Skeletal muscle tissue (tissue), 3 donors: ENCODE measurements at regions not wholly inside any gene's neighbourhood (a gene's known extent, or its start where the extent isn't known, plus 50 kb on each side); places are given as distances from the start of the nearest gene placed in this dataset.

Experiments used
- H3K27ac ChIP-seq: one replicate; pipeline ENCODE4 v1.7.0; 2013; ENCODE audit warnings: mild to moderate bottlenecking, low read depth, low read length, inconsistent platforms
- H3K27me3 ChIP-seq, 3 donors: one replicate each; pipeline ENCODE4 v1.7.0; 2013; ENCODE audit warnings: low read length in 3 of 3; ENCODE audit not compliant: control insufficient read depth in 3 of 3, insufficient read depth in 3 of 3
- H3K36me3 ChIP-seq, 3 donors: one replicate each; pipeline ENCODE4 v1.7.0; 2013; ENCODE audit warnings: low read length in 3 of 3; ENCODE audit not compliant: control insufficient read depth in 3 of 3, insufficient read depth in 3 of 3
- H3K4me1 ChIP-seq, 3 donors: one replicate each; pipeline ENCODE4 v1.7.0; 2013; ENCODE audit warnings: low read length in 3 of 3, mild to moderate bottlenecking in 3 of 3; ENCODE audit not compliant: control insufficient read depth in 3 of 3, insufficient read depth in 3 of 3
- H3K4me3 ChIP-seq, 3 donors: one replicate each; pipeline ENCODE4 v1.7.0; 2013; ENCODE audit warnings: low read length in 3 of 3
- H3K9ac ChIP-seq, 3 donors: one replicate each; pipeline ENCODE4 v1.7.0; 2013; ENCODE audit warnings: low read length in 3 of 3, mild to moderate bottlenecking in 3 of 3, moderate library complexity in 2 of 3, low read depth in 1 of 3
- H3K9me3 ChIP-seq, 3 donors: one replicate each; pipeline ENCODE4 v1.7.0; 2013; ENCODE audit warnings: low read length in 3 of 3; ENCODE audit not compliant: control insufficient read depth in 3 of 3
- donor health status: Osteomylitis.

DNA sequence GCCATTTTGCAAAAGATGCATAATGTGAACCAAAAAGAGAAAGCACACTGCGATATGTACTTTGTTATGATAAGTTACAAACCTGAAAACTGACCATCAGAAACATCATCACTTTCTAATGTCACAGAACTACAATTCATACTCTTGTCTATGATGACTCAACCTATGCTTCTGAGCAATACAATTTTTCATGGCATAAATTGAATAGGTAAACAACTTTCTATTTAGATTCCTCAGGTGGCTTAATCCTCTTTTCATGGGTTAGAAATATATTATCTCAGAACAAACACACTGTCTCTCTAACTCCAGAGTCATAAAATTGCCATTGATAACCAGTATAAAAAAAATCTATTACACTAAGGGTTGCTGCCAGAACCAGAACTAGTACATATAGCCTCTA, 1715.0 kb upstream of the FLRT2 start:
- no peak overlapping the region for H3K27ac ChIP-seq
- no peak overlapping the region for H3K4me3 ChIP-seq
- H3K9me3 ChIP-seq, result no peaks in the 10 kb centered on the region
- no peak overlapping the region for H3K9ac ChIP-seq
- no peaks in the 10 kb centered on the region for H3K4me1 ChIP-seq
- H3K27me3 ChIP-seq, result no peaks in the 10 kb centered on the region
- H3K36me3 ChIP-seq, result no peaks in the 10 kb centered on the region

DNA sequence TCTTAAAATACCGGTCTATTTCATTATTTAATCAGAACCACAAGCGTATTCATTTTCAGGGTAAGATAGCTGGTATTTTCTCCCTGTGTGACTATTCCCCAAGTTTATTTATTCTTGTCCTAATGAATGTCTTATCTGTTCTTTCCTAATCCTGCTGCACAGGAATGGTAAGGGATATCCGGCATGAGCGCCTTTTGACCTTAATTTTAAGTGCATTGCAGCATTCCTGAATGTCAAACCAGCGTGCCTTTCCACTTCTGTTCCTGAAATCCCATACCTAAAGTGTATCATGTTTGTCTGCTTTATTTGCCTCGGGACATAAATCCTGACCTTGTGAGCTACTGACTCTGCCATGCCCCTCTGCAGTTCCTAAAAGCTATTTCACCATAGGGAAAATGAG, 1713.2 kb upstream of the FLRT2 start:
- H3K9me3 ChIP-seq, result no peaks in the 10 kb centered on the region
- no peak overlapping the region for H3K27ac ChIP-seq
- H3K4me1 ChIP-seq, result no peaks in the 10 kb centered on the region
- no peaks in the 10 kb centered on the region for H3K36me3 ChIP-seq
- H3K27me3 ChIP-seq, result no peaks in the 10 kb centered on the region
- H3K4me3 ChIP-seq, result no peak overlapping the region
- no peak overlapping the region for H3K9ac ChIP-seq

DNA sequence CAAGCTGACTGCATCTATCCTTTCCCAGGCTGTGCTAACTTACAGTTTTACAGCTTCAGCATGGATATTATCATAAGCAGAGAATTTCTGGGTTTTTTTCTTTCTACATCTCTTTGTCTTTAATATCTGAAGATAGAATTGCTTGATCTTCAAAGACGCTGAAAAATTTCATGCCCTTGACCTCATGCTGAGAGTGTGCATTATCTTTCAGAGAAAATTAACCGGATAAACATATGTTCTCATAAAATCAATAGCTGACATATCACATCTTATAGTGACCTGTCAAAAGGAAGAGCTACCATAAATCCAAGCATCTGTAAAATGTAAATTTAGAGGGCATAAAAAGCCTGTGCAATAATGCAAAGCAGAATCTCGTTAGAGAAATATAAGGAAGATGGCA, 1704.1 kb upstream of the FLRT2 start:
- no peak overlapping the region for H3K4me3 ChIP-seq
- H3K36me3 ChIP-seq, result no peaks in the 10 kb centered on the region
- no peak overlapping the region for H3K27ac ChIP-seq
- H3K9ac ChIP-seq, result no peak overlapping the region
- no peaks in the 10 kb centered on the region for H3K9me3 ChIP-seq
- H3K4me1 ChIP-seq, result no peaks in the 10 kb centered on the region
- no peaks in the 10 kb centered on the region for H3K27me3 ChIP-seq

DNA sequence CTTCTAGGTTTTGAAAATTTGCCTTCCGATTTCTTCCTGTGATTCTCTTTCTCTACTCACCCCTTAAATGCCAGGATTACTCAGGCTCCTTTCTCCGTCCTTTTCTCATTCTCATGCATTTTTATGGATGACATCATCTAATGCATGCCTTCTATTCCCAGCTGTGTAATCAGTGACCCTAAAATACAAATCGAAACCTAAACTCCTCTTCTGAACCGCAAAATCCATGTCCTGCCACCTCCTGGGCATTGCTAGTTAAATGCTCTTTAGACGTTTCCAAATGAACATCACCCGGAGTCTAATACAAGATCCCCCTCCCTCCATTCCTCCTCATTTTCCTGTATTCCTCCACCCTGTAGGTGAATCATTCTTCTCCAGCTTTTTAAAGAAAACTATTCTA, 1703.1 kb upstream of the FLRT2 start:
- no peaks in the 10 kb centered on the region for H3K9me3 ChIP-seq
- no peaks in the 10 kb centered on the region for H3K36me3 ChIP-seq
- peak overlapping the region; percentile 3 to 51 (median 40) for H3K4me3 ChIP-seq
- H3K9ac ChIP-seq, result no peak overlapping the region
- H3K27ac ChIP-seq, result no peak overlapping the region
- no peaks in the 10 kb centered on the region for H3K4me1 ChIP-seq
- no peaks in the 10 kb centered on the region for H3K27me3 ChIP-seq

DNA sequence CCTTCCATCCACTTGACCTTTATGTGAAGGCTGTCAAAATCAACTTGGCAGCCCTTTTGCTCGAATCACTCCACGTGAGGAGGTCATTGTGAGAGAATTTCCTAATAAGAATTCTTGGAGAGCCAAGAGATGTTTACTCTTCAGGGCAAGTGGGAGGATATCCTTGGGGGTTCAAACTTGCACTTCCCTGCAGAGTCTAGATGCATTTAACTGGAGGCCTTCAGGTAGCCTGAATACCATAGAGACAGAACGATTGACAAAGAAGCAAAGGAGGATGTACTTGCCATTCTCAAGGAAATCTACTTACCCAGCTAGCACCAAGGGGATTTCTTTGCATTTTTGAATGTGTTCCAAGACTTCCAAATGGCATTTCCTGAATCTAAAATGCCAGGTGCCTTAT, 1702.6 kb upstream of the FLRT2 start:
- H3K9ac ChIP-seq, result no peak overlapping the region
- no peaks in the 10 kb centered on the region for H3K4me1 ChIP-seq
- H3K27me3 ChIP-seq, result no peaks in the 10 kb centered on the region
- H3K36me3 ChIP-seq, result no peaks in the 10 kb centered on the region
- no peaks in the 10 kb centered on the region for H3K9me3 ChIP-seq
- H3K4me3 ChIP-seq, result no peak overlapping the region
- no peak overlapping the region for H3K27ac ChIP-seq

DNA sequence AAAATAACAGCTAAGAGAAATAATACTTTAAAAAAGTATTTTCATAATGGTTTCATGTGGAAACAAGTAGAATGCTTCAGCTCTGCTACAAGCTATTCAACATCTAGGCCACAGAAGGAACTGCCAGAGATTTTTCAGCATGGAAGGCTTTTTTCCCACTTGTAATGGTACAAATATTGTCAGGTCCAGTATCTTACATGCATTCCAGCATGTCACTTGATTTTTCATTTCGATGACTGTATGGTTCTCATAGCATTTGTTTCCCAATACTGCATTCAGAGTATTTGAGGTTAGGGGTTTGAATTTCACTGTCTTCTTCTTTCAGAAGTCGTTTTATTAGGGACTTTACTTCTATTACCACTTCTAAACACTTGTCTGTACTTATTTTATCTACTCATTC, 1701.5 kb upstream of the FLRT2 start:
- H3K27me3 ChIP-seq, result no peaks in the 10 kb centered on the region
- no peak overlapping the region for H3K9ac ChIP-seq
- no peak overlapping the region for H3K27ac ChIP-seq
- no peaks in the 10 kb centered on the region for H3K36me3 ChIP-seq
- H3K9me3 ChIP-seq, result no peaks in the 10 kb centered on the region
- H3K4me1 ChIP-seq, result no peaks in the 10 kb centered on the region
- H3K4me3 ChIP-seq, result no peak overlapping the region

DNA sequence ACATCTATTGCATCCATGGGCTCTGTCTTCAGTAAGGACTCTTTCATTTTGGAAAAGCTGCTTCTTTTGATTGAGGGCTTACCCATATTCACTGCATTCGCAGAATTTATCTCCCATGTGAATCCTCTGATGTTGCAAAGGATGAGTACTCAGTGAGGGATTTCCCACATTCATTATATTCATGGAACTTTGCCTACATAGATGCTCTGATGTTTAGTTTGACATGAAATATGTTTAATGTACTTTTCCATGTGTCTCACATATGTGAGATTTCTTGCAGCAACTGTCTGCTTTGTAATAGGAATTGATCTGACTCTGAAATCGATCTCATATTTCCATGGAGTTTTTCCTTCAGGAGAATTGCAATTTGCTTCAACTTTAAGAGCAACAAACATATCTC, 1699.6 kb upstream of the FLRT2 start:
- no peaks in the 10 kb centered on the region for H3K4me1 ChIP-seq
- no peaks in the 10 kb centered on the region for H3K36me3 ChIP-seq
- H3K9me3 ChIP-seq, result no peaks in the 10 kb centered on the region
- H3K27me3 ChIP-seq, result no peaks in the 10 kb centered on the region
- no peak overlapping the region for H3K9ac ChIP-seq
- no peak overlapping the region for H3K4me3 ChIP-seq
- H3K27ac ChIP-seq, result no peak overlapping the region

DNA sequence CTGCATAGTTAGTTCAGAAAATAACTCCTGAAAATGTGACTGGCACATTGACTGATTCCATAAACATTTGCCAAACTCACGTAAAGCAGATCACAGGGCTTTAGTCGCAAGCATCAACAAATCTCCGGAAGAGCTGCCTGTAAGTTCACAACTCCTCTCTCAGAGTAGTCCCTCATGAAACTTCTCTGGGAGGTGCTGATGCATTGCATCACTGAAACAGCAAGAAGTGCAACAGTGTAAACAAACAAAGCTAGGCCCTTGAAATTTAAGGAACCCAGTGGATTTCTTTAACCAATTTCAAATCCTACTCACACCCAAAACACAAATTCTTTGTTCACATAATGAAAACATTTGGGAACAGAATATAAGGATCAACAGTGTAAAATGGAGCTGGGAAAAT, 1691.7 kb upstream of the FLRT2 start:
- no peak overlapping the region for H3K4me3 ChIP-seq
- H3K36me3 ChIP-seq, result no peaks in the 10 kb centered on the region
- no peaks in the 10 kb centered on the region for H3K9me3 ChIP-seq
- no peak overlapping the region for H3K9ac ChIP-seq
- H3K27ac ChIP-seq, result no peak overlapping the region
- H3K4me1 ChIP-seq, result no peaks in the 10 kb centered on the region
- H3K27me3 ChIP-seq, result no peaks in the 10 kb centered on the region

DNA sequence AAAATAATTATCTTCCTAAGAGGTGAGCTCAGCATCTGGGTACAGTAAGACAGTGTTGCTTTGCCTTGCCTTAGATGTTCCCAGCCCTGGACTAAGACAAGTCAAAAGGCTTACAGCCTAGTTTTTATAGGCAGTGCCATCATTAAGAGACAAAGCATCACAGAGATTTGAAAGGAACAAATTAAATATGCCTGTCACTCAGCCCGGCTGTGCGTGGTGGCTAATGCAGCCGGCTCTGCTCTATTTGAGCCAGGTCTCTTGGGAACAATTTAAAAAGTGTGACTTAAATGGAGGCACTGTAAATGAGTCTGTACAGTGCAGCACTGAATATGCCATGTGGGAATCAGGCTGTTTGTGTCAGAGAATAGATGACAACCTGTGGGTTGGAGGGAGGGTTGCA, 1687.4 kb upstream of the FLRT2 start:
- Histone ChIP-seq H3K27ac (no peak overlapping the region), H3K27me3 (no peaks in the 10 kb centered on the region), H3K4me3 (no peak overlapping the region), H3K4me1 (no peaks in the 10 kb centered on the region), H3K9me3 (no peaks in the 10 kb centered on the region), H3K36me3 (no peaks in the 10 kb centered on the region), H3K9ac (no peak overlapping the region)

DNA sequence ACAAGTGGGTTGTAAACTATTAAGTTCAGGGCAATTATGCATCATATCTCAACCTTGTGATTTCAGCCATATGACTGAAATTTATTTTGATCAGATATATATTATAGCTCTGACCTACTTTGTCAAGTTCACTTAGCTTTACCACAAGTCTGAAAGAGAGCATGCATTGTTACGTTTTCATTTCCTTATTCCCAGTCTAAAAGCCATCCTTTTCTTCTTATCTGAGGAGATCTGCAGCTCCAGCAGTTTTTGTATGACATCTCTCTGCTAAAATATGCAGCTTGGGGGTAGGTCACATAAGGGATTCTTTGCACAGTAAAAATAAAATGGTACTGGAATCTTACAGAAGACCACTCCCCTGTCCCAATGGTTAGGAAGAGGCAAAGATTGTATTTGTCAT, 1682.8 kb upstream of the FLRT2 start:
- Histone ChIP-seq H3K9ac (no peak overlapping the region), H3K36me3 (no peaks in the 10 kb centered on the region), H3K27ac (no peak overlapping the region), H3K4me3 (no peak overlapping the region), H3K27me3 (no peaks in the 10 kb centered on the region), H3K4me1 (no peaks in the 10 kb centered on the region), H3K9me3 (no peaks in the 10 kb centered on the region)

DNA sequence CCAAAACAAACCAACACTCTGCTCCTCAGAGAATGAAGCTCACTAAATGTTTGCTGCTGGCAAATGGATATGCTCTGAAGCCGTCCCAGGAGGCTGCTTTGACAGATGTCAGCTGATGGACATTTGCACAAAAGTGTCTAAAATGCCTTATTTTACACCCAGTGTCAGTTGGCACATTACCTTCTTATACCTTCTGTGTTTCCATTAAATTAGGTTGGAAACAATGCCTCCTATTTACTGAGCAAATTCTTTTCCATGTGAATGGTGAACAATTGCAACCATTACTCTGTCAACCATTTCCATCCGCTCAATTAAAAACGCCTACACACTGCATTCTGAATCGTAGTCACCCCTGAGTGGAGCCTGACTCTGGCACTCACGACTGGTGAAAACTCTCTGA, 1679.9 kb upstream of the FLRT2 start:
- Histone ChIP-seq H3K4me3 (no peak overlapping the region), H3K9me3 (no peaks in the 10 kb centered on the region), H3K27ac (no peak overlapping the region), H3K27me3 (no peaks in the 10 kb centered on the region), H3K9ac (no peak overlapping the region), H3K4me1 (no peaks in the 10 kb centered on the region), H3K36me3 (no peaks in the 10 kb centered on the region)
